H1 (cell line): ENCODE measurements at regions not wholly inside any gene's neighbourhood (a gene's known extent, or its start where the extent isn't known, plus 50 kb on each side); places are given as distances from the start of the nearest gene placed in this dataset.

Experiments
- CTCF ChIA-PET: fragments of 300-600 bp; sonication (Branson Sonifier 250); formaldehyde crosslinking; loops from one replicate; lab custom pipeline; 2021; ENCODE audit not compliant: partially characterized antibody; lab: Charles Lee
- POLR2A ChIA-PET: fragments of 300-600 bp; sonication (Branson Sonifier 250); formaldehyde crosslinking; loops from one replicate; lab custom pipeline; 2021; ENCODE audit warnings: inconsistent platforms; ENCODE audit not compliant: partially characterized antibody; lab: Charles Lee
- DNase-seq, 2 experiments: peaks; one replicate each; pipeline versions ENCODE4 v3.0.0 to v3.0.0-alpha.2; 2010 to 2022; ENCODE audit warnings: low spot score in 2 of 2, low read depth in 1 of 2, mixed read lengths in 1 of 2
- FAIRE-seq: peaks from 2 replicates; lab custom pipeline; 2011; peaks lifted over from hg19 to GRCh38; lab: Jason Lieb, UNC
- H2AFZ ChIP-seq: 2 replicates; pipeline ENCODE4 v1.8.1; 2012; ENCODE audit warnings: low read length, inconsistent platforms
- H2AK5ac ChIP-seq: 2 replicates; pipeline ENCODE4 v1.6.1; 2013; ENCODE audit warnings: low read depth, low read length
- H2BK120ac ChIP-seq: replicated peaks from 2 replicates; pipeline ENCODE3; 2013; ENCODE audit warnings: low read depth, low read length, inconsistent platforms
- H2BK12ac ChIP-seq: 2 replicates; pipeline ENCODE4 v1.6.1; 2013; ENCODE audit warnings: low read depth, low read length
- H2BK15ac ChIP-seq: 2 replicates; pipeline ENCODE4 v1.6.1; 2013; ENCODE audit warnings: low read length
- H2BK20ac ChIP-seq: 2 replicates; pipeline ENCODE4 v1.6.1; 2013; ENCODE audit warnings: low read length
- H2BK5ac ChIP-seq: 2 replicates; pipeline ENCODE4 v1.6.1; 2013; ENCODE audit warnings: low read depth, low read length
- H3K14ac ChIP-seq: 2 replicates; pipeline ENCODE4 v1.6.1; 2013; ENCODE audit warnings: inconsistent platforms; ENCODE audit not compliant: insufficient read length
- H3K18ac ChIP-seq: 2 replicates; pipeline ENCODE4 v1.6.1; 2013; ENCODE audit warnings: low read length; ENCODE audit errors: extremely low read depth
- H3K23ac ChIP-seq: 2 replicates; pipeline ENCODE4 v1.6.1; 2013; ENCODE audit warnings: inconsistent platforms; ENCODE audit not compliant: insufficient read length
- H3K23me2 ChIP-seq: 2 replicates; pipeline ENCODE4 v1.6.1; 2013; ENCODE audit warnings: low read depth, low read length
- H3K27ac ChIP-seq: 2 replicates; pipeline ENCODE4 v1.6.1; 2011; ENCODE audit warnings: low read depth, low read length, inconsistent platforms
- H3K27me3 ChIP-seq, 4 experiments: replicated peaks in 1 of 4; 1 replicate in 1 of 4; 2 replicates in 3 of 4; pipeline versions ENCODE4 v1.6.1 to v1.8.1; 2011 to 2013; ENCODE audit warnings: low read length in 3 of 4, mild to moderate bottlenecking in 3 of 4, inconsistent platforms in 2 of 4, mixed read lengths in 2 of 4, moderate library complexity in 1 of 4; ENCODE audit not compliant: control insufficient read depth in 3 of 4, insufficient read depth in 3 of 4; ENCODE audit errors: extremely low read depth in 1 of 4
- H3K36me3 ChIP-seq, 4 experiments: 2 replicates each; pipeline versions ENCODE4 v1.6.1 to v1.8.1; 2011 to 2013; ENCODE audit warnings: mild to moderate bottlenecking in 4 of 4, low read length in 3 of 4, moderate library complexity in 2 of 4, control low read depth in 1 of 4, inconsistent platforms in 1 of 4; ENCODE audit not compliant: insufficient read depth in 4 of 4, control insufficient read depth in 2 of 4
- H3K4ac ChIP-seq: replicated peaks from 2 replicates; pipeline ENCODE3; 2013; ENCODE audit warnings: low read length, low read depth, mixed read lengths, inconsistent platforms; ENCODE audit not compliant: insufficient read length
- H3K4me1 ChIP-seq, 4 experiments: replicated peaks in 1 of 4; 1 replicate in 1 of 4; 2 replicates in 3 of 4; pipeline versions ENCODE4 v1.6.1 to v1.8.1; 2011 to 2013; ENCODE audit warnings: low read length in 3 of 4, inconsistent platforms in 2 of 4, mixed read lengths in 1 of 4; ENCODE audit not compliant: insufficient read depth in 4 of 4, control insufficient read depth in 3 of 4
- H3K4me2 ChIP-seq, 2 experiments: 2 replicates each; pipeline versions ENCODE4 v1.6.1 to v1.8.1; 2011 to 2013; ENCODE audit warnings: low read depth in 2 of 2, low read length in 2 of 2, control low read depth in 1 of 2, inconsistent platforms in 1 of 2, mild to moderate bottlenecking in 1 of 2; ENCODE audit not compliant: insufficient read depth in 1 of 2
- H3K4me3 ChIP-seq, 4 experiments: fragments of 200-600, 300-600 bp in 1 of 4; sonication (generic), shearing (Covaris generic), sonication (Bioruptor Twin) in 1 of 4; 2 replicates each; pipeline versions ENCODE4 v1.5.1 to v1.8.1; 2011 to 2016; ENCODE audit warnings: low read length in 4 of 4, low read depth in 3 of 4, control low read depth in 2 of 4, inconsistent platforms in 2 of 4, mild to moderate bottlenecking in 2 of 4, mixed read lengths in 1 of 4, moderate library complexity in 1 of 4; ENCODE audit not compliant: insufficient read depth in 2 of 4; ENCODE audit errors: extremely low read depth in 1 of 4
- H3K56ac ChIP-seq: replicated peaks from 2 replicates; pipeline ENCODE3; 2013; ENCODE audit warnings: low read depth, mild to moderate bottlenecking, mixed read lengths, low read length, inconsistent platforms; ENCODE audit not compliant: insufficient read length
- H3K79me1 ChIP-seq: 2 replicates; pipeline ENCODE4 v1.6.1; 2013; ENCODE audit warnings: low read depth, low read length, control low read depth
- H3K79me2 ChIP-seq, 2 experiments: 2 replicates each; pipeline versions ENCODE4 v1.6.1 to v1.8.1; 2012 to 2013; ENCODE audit warnings: low read length in 2 of 2, mild to moderate bottlenecking in 2 of 2, inconsistent platforms in 1 of 2; ENCODE audit not compliant: insufficient read depth in 2 of 2, control insufficient read depth in 1 of 2
- H3K9ac ChIP-seq, 4 experiments: replicated peaks in 1 of 4; 1 replicate in 1 of 4; 2 replicates in 3 of 4; pipeline versions ENCODE4 v1.6.1 to v1.8.1; 2011 to 2013; ENCODE audit warnings: low read depth in 3 of 4, low read length in 3 of 4, control low read depth in 2 of 4, mild to moderate bottlenecking in 2 of 4, moderate library complexity in 2 of 4, inconsistent platforms in 1 of 4; ENCODE audit errors: extremely low read depth in 1 of 4
- H3K9me3 ChIP-seq, 2 experiments: 2 replicates each; pipeline versions ENCODE4 v1.6.1 to v1.8.1; 2012 to 2013; ENCODE audit warnings: mild to moderate bottlenecking in 2 of 2, moderate library complexity in 2 of 2, control low read depth in 1 of 2, inconsistent platforms in 1 of 2, low read depth in 1 of 2, low read length in 1 of 2, mixed read lengths in 1 of 2; ENCODE audit not compliant: insufficient read depth in 2 of 2
- H4K20me1 ChIP-seq, 2 experiments: replicated peaks in 1 of 2; 2 replicates each; pipeline versions ENCODE3 to v1.8.1; 2011 to 2013; ENCODE audit warnings: inconsistent platforms in 2 of 2, low read length in 2 of 2, mild to moderate bottlenecking in 1 of 2; ENCODE audit not compliant: insufficient read depth in 2 of 2, control insufficient read depth in 1 of 2
- H4K5ac ChIP-seq: 2 replicates; pipeline ENCODE4 v1.6.1; 2013; ENCODE audit warnings: low read length, low read depth, mixed read lengths, inconsistent platforms; ENCODE audit not compliant: insufficient read length
- H4K8ac ChIP-seq: 2 replicates; pipeline ENCODE4 v1.8.0; 2013; ENCODE audit warnings: mild to moderate bottlenecking, moderate library complexity, low read length, inconsistent platforms; ENCODE audit not compliant: insufficient read depth; ENCODE audit errors: extremely low read depth
- H4K91ac ChIP-seq: replicated peaks from 2 replicates; pipeline ENCODE3; 2013; ENCODE audit warnings: low read length, mixed read lengths, inconsistent platforms; ENCODE audit not compliant: insufficient read length
- ASH2L ChIP-seq: fragments of 200-600, 300-600 bp; sonication (generic); IDR thresholded peaks from one replicate; pipeline ENCODE4 v1.7.1; 2017; ENCODE audit warnings: low read length
- EGR1 ChIP-seq: IDR thresholded peaks from 2 replicates; pipeline ENCODE4 v1.6.1; 2011; ENCODE audit warnings: low read depth, low read length, borderline replicate concordance
- MAFK ChIP-seq: IDR thresholded peaks from 2 replicates; pipeline ENCODE4 v1.6.1; 2012; ENCODE audit warnings: low read depth, mild to moderate bottlenecking, improper control_type of control experiment, low read length
- SP2 ChIP-seq: IDR thresholded peaks from 2 replicates; pipeline ENCODE4 v1.6.1; 2012; ENCODE audit warnings: mild to moderate bottlenecking, low read length, inconsistent platforms
- TEAD4 ChIP-seq: IDR thresholded peaks from 2 replicates; pipeline ENCODE4 v1.6.1; 2012; ENCODE audit warnings: low read depth, low read length, inconsistent platforms, mixed read lengths
- WGBS, 2 experiments: shearing (Covaris generic) in 1 of 2; methylation state at CpG; one replicate each; pipeline versions ENCODE4 v1.1.6 to v1.1.7; 2013 to 2015; ENCODE audit warnings: low lambda C conversion rate in 2 of 2, mixed read lengths in 2 of 2, inconsistent platforms in 1 of 2, low coverage in 1 of 2, missing lambda C conversion rate in 1 of 2; ENCODE audit not compliant: insufficient replicate concordance in 2 of 2, insufficient coverage in 1 of 2, insufficient read length in 1 of 2; ENCODE audit errors: extremely low coverage in 1 of 2, missing lambda C conversion rate in 1 of 2; 5-methylcytosine and 5-hydroxymethylcytosine counted together

- Histone ChIP-seq H2BK15ac (no peak overlapping the region), H2BK120ac (no peak overlapping the region), H3K14ac (no peak overlapping the region), H3K4me3 (no peak overlapping the region), H3K27me3 (no peaks in the 10 kb centered on the region), H3K79me1 (no peaks in the 10 kb centered on the region), H3K9me3 (no peaks in the 10 kb centered on the region), H2BK5ac (no peak overlapping the region), H4K20me1 (no peaks in the 10 kb centered on the region), H3K56ac (no peak overlapping the region), H3K36me3 (no peaks in the 10 kb centered on the region), H4K8ac (no peak overlapping the region), H3K79me2 (no peaks in the 10 kb centered on the region), H4K5ac (no peak overlapping the region), H3K18ac (no peak overlapping the region), H3K27ac (no peak overlapping the region), H3K4me2 (no peak overlapping the region), H2BK20ac (no peak overlapping the region), H3K9ac (no peak overlapping the region), H2AFZ (no peak overlapping the region), H3K23me2 (no peaks in the 10 kb centered on the region), H3K4ac (no peak overlapping the region), H3K23ac (no peak overlapping the region), H2AK5ac (no peak overlapping the region), H2BK12ac (no peak overlapping the region), H4K91ac (no peak overlapping the region), H3K4me1 (no peaks in the 10 kb centered on the region)
- DNase-seq (no peak), FAIRE-seq (no peak)
- 82% methylated on average over 1 of the region's 1 CpG; no CpG with 5 or more reads in 1 of the 2 experiments for WGBS, 2 experiments
- CTCF ChIA-PET: interaction anchor here (1.5 to 3.0 kb wide), 2 partner anchors 9 to 11 kb away, joined by 5 to 15 read pairs; no protein-coding TSS in a partner anchor
- TF ChIP-seq EGR1 (no peak), ASH2L (no peak), SP2 (no peak), MAFK (no peak), TEAD4 (no peak)
- POLR2A ChIA-PET: no interaction called here
These were observed 153.7 kb downstream of the ELAVL4 start for GRCh38 chr1:50262436-50262835.
